ENCODE measurements at regions not wholly inside any gene's neighbourhood (a gene's known extent, or its start where the extent isn't known, plus 50 kb on each side); places are given as distances from the start of the nearest gene placed in this dataset.

GRCh38 chrX:26722666-26723428 lies 506.9 kb downstream of the MAGEB5 start:
- TF ChIP-seq CTCF (IDR thresholded peaks at IDR 0.05), result no peak
- TF ChIP-seq POLR2A (IDR thresholded peaks at IDR 0.05), result no peak

All from Peyer's patch (tissue), 4 donors.